Fibroblast of mammary gland (primary cell): ENCODE measurements at regions not wholly inside any gene's neighbourhood (a gene's known extent, or its start where the extent isn't known, plus 50 kb on each side); places are given as distances from the start of the nearest gene placed in this dataset.

ENCODE experiments used
- DNase-seq: peaks from one replicate; pipeline ENCODE4 v3.0.0-alpha.2; 2010; ENCODE audit warnings: low read depth
- H3K4me3 ChIP-seq: 2 replicates; pipeline ENCODE4 v1.5.1; 2011; ENCODE audit warnings: low read depth, mild to moderate bottlenecking, low read length, moderate library complexity; ENCODE audit not compliant: control insufficient read depth
- CTCF ChIP-seq: conservative IDR thresholded peaks from 2 replicates; pipeline ENCODE4 v1.5.1; 2011; ENCODE audit warnings: low read depth, low read length, inconsistent platforms; ENCODE audit not compliant: control insufficient read depth, insufficient read depth

- DNase-seq: no peak
- no peak overlapping the region for H3K4me3 ChIP-seq
- TF ChIP-seq CTCF: no peak
These were observed 84.2 kb upstream of the ERCC6L2 start for GRCh38 chr9:95791286-95791685.

- DNase-seq: no peak
- no peak for TF ChIP-seq CTCF
- no peak overlapping the region for H3K4me3 ChIP-seq
These were observed 86.9 kb upstream of the ERCC6L2 start for GRCh38 chr9:95788521-95788991.

- no peak overlapping the region for H3K4me3 ChIP-seq
- TF ChIP-seq CTCF: no peak
- DNase-seq: no peak
These were observed 87.5 kb upstream of the ERCC6L2 start for GRCh38 chr9:95788021-95788420.

GRCh38 chr9:95785209-95785608 lies 90.3 kb upstream of the ERCC6L2 start:
- H3K4me3 ChIP-seq: no peak overlapping the region
- no peak for DNase-seq
- no peak for TF ChIP-seq CTCF

- TF ChIP-seq CTCF: no peak
- no peak overlapping the region for H3K4me3 ChIP-seq
- DNase-seq: no peak
These were observed 91.2 kb upstream of the ERCC6L2 start for GRCh38 chr9:95784318-95784717.

DNA sequence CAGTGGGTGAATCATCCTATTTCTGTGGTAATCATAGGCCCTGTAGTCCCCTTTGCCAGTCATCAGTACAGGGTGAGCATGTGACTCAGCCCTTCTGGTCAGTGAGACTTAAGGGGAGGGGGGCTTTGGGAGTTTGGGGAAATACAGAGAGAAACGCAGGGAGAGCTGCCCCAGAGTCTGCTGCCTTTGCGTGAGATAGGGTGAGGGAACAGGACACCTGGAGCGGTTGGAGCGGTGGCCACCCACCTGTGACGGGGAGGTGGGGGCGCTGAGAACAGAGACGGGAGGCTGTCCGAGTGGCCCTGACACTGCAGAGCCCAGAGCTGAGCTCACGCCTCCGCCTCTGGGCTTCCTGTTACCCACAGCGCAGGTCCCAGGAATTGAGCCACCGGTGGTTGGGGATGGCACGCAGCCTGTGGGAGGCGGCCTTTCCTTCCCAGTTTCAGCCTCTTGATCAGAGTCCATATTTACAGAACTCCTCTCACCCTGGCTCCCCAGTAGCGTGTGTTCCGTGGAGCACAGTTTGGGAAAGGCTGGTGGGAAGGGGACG lies 92.0 kb upstream of the ERCC6L2 start:
- no peak overlapping the region for H3K4me3 ChIP-seq
- peak; percentile 84 for DNase-seq
- TF ChIP-seq CTCF: no peak

- no peak for TF ChIP-seq CTCF
- H3K4me3 ChIP-seq: no peak overlapping the region
- DNase-seq: no peak
These were observed 94.7 kb upstream of the ERCC6L2 start for GRCh38 chr9:95780751-95781150.
